Hindlimb muscle (tissue), 1 donor: ENCODE measurements at regions not wholly inside any gene's neighbourhood (a gene's known extent, or its start where the extent isn't known, plus 50 kb on each side); places are given as distances from the start of the nearest gene placed in this dataset.

ENCODE experiments used
- DNase-seq: peaks from one replicate; pipeline ENCODE4 v3.0.0-alpha.2; 2013

DNA sequence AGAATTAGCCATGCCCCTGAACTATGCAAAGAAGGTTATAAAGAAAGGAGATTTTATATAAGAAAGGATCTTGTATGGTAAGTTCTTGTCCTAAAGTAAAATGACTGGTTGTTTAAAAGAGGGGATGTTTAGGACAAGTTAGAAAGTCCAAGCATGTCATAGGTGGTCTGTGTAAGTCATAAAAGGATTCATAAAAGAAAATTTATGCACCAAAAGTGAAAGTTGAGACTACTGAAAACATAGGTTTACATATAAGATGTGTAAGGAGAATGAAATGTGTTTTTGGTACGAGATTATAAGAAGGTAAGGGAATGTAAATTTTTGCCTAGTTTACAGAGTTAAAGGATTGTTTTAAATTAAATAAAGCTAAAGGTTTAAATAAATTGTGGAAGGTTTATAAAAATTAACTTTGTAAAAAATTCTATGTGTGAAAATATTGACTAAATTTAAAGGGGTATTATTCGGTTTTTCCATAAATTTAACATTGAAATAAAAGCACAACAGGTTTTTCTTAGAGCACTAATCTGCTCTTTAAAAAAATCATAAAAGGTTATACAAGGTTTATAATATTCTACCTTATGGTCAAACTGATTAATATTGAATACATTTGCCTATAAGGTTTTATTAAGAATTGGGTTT lies 93.6 kb upstream of the UST start:
- DNase-seq, result no peak

DNA sequence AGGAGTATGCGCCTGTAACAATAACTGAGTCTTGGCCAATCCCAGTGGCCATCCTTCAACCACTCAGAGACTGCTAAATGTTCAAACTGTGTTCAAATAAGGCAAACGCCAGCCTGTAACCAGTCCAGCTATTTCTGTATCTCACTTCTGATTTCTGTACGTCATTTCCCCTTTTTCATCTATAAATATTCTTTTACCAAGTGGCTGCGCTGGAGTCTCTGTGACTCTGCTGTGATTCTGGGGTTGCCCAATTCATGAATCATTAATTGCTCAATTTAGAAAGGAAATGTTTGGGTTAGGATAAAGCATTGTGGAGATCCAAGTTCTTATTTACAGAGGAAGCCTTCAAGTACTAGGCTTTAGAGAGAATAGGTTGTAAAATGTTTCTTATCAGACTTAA lies 89.8 kb upstream of the UST start:
- DNase-seq, result no peak

DNA sequence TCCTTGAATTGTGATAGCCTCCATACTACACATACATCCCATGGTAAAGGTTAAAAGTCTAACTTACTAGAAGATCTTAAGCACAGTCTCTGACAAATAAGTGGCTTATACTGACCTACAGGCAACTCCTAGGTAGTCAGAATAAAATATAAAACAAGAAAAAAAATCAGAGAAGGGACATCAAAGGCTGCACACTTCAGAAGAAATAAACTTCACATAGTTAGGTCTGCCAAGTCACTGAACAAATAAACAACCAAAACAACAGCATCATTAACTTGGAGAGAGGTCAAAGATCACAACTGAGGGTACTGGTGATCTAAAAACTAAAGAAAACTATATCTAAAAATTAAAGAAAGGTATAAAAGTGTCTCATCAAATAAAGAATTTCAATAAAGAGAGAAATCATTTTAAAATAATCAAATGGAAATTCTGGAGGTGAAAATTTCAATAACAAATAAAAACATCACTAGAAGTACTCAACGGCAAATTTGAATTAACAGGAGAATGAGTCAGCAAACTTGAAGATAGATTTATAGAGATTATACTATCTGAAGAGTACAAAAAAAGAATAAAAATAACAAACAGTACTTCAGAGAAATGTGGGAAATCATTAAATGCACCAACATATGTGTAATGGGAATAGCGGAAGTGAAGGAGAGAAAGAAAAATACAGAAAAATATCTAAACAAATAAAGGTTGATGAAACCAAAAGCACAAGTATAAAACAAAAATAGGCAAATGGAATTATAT lies 88.0 kb upstream of the UST start:
- no peak for DNase-seq

DNA sequence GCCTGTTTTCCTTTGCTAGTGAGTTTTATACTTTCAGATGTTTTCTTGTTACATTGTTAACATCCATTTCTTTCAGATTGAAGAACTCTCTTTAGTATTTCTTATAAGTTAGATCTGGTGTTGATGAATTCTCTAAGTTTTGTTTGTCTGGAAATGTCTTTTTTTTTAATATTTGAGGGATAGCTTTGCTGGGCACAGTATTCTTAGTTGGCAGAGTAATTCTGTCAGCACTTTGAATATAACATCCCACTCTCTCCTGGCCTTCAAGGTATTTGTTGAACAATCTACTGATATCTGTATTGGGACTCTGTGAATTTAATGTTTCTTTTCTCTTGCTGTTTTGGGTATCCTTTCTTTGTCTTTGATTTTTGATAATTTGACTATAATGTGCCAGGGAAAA lies 79.4 kb upstream of the UST start:
- DNase-seq, result no peak

DNA sequence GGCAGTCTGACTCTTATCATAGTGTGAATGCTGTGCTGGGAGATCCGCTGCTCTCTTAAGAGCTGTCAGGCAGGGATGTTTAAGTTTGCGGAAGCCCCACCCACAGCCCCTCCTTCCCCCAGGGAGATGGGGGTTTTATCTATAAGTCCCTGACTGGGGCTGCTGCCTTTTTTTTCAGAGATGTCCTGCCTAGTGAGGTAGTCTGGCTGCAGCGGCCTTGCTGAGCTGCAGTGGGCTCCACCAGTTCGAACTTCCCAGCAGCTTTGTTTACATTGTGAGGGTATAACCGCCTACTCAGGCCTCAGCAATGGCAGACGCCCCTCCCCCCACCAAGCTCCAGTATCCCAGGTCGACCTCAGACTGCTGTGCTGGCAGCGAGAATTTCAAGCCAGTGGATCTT lies 75.7 kb upstream of the UST start:
- no peak for DNase-seq

DNA sequence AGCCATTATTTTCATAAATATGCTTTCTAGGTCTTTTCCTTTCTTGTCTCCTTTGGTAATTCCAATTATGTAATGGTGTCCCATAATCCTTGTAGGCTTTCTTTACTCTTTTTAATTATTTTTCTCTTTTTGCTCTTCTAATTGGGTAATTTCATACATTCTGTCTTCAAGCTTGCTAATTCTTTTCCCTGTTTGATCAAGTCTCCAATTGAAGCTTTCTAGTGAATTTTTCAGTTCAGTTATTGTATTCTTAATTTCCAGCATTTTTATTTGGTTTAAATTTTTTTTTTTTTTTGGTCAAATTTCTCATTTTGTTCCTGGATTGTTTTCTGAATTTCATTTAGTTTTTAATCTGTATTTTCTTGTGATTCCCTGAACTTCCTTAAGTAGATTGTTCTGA lies 74.9 kb upstream of the UST start:
- no peak for DNase-seq

DNA sequence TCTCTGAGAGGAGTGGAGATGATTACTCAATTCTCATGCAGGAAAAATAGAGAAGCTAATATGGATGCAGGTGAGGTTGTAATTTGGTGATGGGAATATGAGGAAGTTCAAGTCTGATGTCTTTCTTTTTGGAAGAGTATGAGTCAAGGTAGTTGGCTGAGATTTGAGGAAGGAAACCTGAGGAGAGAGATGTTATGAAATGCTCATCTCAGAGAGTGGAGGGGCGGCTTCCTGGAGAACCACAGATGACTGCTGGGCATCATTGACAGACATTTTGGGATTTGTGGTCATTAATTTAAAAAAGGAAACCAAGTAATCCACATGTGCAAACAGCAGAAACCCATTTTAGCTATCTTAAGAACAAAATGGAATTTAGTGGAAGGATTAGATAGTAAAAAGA lies 72.5 kb upstream of the UST start:
- DNase-seq, result no peak

DNA sequence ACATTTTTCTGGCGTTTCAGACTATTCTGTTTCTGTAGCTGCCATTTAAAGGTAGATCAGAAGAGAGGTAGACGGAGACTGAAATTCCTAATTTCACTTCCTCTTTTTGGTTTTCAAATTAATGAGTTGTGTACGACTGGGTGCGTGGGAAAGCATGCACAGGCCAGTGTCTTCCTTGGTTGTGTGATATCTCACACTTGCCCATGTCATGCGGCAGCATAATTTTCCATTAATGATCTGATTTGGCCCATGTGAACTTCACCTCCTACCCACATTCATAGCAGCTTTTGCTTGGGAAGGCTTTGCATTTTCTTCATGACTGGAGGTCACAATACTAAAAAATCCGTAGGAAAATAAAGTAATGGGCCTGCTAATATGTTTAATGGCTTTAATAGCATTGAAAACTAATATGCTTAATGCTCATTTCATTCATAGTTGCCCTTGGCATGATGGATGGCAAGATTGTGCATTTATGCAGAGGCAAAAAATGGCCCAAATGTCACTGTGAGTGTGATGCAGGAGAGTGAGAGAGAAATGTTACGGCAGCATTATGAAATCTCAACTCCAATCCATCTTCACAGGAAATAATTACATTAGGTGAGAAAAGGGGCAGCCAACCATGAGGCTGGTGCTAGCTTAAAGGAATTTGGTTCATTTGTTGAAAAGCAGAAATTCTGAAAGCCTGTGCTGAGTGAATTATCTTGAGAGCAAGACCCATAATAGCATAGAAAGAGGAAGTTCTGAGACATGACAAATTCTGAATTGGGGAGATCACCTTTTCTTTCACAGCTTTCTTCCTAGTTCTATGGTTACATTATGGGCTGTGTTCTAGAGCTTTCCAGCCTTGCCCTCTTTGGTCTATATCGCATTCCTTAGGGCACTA lies 69.0 kb upstream of the UST start:
- no peak for DNase-seq

DNA sequence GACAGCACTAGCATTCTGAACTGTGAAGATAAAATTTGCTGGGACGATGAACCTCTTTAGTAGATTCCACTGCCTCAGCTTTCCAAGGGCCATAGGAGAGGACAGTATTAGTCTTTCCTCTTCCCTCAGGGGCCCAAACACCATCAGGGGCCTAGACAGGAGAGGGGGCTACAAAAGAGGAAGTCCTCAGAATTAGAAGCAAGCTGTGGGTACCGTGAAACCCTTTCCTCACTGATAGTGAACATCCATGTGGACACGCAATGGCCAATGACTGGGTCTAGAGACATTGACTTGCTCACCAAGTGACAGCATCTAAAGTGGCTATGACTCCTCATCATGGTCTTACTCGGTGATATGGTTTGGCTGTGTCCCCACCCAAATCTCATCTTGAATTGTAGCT lies 68.1 kb upstream of the UST start:
- DNase-seq, result no peak

DNA sequence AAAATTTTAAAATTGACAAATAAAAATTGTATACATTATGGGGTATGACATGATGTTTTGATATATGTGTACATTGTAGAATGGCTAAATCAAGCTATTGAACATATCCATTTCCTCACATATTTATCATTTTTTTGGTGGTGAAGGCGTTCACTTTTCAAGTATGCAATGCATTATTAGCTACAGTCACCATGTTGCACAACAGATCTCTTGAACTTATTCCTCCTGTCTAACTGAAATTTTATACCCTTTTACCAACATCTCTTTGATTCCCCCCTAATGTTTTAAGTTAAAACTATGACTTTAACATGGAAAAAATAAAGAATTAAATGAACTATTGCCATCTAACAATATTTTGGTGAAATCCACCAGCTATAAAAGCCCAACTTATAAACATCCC lies 65.2 kb upstream of the UST start:
- no peak for DNase-seq

DNA sequence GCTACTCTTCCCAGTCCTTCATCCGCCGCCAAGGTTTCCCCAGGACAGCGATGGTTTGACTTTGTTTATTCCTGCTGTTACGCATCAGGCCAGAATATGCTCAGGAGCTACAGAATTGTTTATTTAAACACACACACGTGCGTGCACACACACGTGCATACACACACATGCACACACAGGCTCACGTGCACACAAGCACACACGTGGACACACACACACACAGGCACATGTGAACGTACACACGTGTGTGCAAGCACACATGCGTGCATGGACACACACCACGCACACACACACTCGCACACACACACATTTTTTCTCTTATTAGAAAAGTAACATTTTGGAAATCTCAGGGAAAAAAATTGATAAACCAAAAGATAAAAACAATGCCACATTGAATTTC lies 64.6 kb upstream of the UST start:
- no peak for DNase-seq

DNA sequence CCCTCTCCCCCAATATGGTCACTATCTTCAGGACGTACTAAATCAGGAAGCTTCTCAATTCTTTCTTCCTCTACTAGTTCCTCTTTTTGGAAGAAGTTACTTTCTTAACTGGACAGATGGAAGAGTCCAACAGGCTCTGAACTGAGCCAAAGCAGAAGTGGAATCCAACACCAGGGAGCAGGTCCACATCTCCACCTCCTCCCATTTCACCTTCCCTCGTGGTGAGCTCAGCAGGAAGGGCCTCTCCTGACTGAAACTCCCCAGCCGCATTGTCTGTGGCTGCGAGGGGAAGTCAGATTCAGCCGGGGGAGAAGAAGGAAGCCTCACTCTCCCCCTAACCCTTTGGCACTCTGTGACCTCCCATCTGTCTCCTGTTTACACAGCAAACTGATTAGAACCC lies 63.8 kb upstream of the UST start:
- no peak for DNase-seq

DNA sequence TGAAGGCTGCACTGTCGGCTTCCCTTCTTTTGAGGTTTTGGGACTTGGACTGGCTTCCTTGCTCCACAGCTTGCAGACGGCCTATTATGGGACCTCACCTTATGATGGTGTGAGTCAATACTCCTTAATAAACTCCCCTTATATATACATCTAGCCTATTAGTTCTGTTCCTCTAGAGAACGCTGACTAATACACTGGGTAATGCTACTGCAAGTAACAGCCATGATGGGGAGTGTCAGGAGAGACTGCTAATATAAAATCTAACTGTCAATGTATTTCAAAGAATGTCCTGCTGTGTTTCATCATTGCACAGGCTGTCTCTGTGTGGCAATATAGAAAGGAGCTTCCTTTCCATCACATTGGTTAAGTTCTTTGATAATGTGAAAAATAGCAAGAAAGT lies 57.7 kb upstream of the UST start:
- no peak for DNase-seq

DNA sequence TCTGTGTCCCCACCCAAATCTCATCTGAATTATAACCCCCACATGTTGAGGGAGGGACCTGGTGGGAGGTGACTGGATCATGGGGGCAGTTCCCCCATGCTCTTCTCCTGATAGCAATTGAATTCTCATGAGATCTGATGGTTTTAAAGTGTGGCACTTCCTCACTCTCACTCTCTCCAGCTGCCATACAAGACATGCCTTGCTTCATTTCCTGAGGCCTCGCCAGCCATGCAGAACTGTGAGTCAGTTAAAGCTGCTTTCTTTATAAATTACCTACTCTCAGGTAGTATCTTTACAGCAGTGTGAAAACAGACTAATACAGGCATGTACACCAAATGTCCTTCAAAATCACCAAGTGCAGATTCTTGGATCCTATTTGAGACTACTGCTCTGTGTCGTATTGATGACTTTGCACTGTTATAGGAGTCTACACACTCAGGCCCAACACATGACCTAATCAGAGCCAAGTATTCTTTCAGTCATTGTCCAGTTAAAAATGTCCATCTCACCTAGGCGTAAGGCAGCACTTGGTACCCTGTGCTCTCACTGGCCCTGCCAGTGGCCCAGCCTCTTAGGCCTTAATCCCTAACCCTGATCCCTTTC lies 52.8 kb upstream of the UST start:
- no peak for DNase-seq
